ENCODE measurements at regions not wholly inside any gene's neighbourhood (a gene's known extent, or its start where the extent isn't known, plus 50 kb on each side); places are given as distances from the start of the nearest gene placed in this dataset.

DNA sequence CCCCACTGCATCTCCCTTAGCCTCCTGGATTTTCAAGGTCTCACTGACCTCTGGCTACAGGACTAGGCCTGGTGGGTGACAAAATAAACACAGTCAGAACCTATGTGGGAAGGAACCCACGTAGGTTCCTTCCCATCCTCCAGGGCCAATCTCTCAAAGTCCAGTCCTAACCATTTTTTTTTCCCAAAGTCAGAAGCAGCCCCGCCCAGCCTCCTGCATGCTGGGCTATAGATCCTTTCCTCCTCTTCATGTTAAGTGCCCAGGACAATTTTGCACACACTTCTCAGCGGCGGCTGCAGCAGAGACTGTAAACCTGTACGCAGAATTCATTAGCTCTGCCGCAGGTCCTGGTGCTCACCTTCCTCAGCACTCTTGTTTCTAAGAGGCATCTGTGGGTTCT, 285.8 kb downstream of the NPIPA8 start:
- TF ChIP-seq, protein P1, sequence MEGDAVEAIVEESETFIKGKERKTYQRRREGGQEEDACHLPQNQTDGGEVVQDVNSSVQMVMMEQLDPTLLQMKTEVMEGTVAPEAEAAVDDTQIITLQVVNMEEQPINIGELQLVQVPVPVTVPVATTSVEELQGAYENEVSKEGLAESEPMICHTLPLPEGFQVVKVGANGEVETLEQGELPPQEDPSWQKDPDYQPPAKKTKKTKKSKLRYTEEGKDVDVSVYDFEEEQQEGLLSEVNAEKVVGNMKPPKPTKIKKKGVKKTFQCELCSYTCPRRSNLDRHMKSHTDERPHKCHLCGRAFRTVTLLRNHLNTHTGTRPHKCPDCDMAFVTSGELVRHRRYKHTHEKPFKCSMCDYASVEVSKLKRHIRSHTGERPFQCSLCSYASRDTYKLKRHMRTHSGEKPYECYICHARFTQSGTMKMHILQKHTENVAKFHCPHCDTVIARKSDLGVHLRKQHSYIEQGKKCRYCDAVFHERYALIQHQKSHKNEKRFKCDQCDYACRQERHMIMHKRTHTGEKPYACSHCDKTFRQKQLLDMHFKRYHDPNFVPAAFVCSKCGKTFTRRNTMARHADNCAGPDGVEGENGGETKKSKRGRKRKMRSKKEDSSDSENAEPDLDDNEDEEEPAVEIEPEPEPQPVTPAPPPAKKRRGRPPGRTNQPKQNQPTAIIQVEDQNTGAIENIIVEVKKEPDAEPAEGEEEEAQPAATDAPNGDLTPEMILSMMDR (IDR thresholded peaks at IDR 0.05): no peak

DNA sequence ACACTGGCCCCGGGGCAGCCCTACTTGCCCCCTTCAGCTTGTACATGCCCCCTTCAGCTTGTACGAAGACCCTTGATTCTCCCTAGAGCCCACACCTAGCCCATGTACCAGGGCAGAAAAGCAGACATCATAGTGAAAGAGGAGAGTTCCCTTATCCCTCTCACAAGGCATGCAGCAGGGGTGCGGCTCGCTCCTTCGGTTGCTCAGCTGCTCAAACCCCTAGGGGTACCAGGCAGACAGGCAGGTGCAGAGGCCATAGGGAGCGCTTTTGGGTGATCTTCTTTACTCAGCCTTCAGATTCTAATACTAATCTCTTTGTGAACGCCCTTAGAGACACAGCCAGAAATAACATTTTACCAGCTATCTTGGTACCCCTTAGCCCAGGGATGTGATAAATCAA, 286.3 kb downstream of the NPIPA8 start:
- TF ChIP-seq, protein P1 (IDR thresholded peaks at IDR 0.05): no peak

DNA sequence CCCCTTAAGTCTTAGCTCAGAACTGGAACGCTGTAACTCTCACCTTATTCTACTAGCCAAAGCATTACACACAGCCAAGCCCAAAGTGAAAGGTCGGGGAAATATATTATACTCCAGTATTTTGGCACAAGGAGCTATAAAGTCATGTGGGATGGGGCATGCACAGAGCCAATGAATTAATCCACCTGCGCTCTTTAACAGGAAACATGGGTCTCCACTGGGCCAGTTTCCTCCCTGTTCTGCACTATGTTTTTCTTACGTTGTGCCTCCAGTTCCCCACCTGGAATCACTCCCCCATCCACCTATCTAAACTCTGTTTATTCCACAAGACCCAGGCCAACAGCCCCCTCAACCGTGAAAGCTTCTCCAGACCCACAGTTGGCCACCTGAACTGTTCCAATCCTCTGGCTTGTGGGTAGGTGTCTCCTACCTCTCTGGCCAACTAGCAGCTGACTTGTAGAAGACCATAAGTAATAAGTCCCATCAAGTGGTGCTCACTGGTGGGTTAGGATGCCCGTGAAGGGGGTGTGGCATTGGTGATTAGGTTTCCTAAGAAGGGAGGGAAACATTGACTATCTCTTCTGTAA, 286.9 kb downstream of the NPIPA8 start:
- TF ChIP-seq, protein P1 (IDR thresholded peaks at IDR 0.05): no peak

DNA sequence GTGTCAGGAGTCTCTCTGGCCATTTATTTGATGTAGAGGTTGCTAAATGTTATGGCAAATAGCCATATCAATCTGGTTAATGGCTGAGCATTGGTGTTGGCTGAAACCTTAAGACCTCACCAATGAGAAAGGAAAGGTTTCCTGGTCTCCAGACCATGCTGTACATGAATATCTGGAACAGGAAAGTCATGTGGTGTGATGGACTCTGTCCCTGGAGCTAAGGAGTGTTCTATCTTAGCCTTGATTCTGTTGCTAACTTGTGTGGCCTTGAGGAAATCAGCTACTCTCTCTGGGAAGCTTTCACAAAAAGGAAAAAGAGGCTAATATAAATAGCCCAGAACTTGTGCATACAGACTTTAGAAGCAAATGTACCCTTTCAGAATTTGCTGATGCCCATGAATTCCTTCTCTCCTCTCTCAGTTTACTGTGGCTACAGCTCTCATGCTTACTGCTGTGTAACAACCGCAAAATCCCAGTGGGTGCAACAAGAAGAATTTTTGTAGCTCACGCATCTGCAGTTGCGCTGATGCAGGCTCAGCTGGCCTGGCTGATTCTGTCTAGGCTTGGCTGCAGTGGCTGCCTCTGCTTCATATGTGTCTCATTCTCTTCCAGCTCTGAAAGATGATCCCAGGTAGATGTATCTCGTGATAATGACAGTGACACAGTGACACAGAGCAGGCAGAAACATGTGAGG, 287.5 kb downstream of the NPIPA8 start:
- TF ChIP-seq, protein P1 (IDR thresholded peaks at IDR 0.05): no peak

DNA sequence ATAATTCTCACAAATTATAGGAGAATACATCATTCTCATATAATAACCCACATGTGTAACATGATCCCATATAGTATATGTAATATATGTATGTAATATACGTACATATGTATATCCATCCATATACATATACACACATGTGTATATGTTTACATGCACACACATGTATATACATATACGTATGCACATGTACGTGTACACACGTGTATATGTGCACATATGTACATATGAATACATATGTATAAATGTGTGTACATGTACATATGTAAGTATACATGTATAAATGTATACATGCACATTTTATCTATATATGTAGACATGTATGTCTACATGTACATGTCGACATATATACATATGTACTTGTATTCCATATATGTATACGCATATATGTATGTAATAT, 288.8 kb downstream of the NPIPA8 start:
- TF ChIP-seq, protein P1 (IDR thresholded peaks at IDR 0.05): no peak

DNA sequence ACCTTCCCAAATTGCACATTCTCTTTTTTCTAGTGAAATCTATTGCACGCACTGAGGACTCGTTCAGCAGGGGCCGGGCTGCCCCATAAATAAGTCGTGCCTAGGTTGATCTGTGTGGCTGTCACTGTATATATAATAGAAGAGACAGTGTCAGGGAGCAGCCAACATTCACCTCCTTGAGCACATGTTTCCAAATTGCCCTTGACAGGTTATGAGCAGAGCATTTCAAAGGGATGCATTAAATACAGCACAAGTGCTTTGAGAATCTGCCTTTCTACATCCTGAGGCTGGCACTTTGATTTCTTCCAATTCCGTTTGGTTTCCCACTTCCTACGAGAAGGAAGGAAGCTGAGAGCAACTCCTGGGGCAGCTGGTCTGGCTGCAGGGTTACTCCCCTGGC, 291.2 kb downstream of the NPIPA8 start:
- TF ChIP-seq, protein P1 (IDR thresholded peaks at IDR 0.05): no peak

DNA sequence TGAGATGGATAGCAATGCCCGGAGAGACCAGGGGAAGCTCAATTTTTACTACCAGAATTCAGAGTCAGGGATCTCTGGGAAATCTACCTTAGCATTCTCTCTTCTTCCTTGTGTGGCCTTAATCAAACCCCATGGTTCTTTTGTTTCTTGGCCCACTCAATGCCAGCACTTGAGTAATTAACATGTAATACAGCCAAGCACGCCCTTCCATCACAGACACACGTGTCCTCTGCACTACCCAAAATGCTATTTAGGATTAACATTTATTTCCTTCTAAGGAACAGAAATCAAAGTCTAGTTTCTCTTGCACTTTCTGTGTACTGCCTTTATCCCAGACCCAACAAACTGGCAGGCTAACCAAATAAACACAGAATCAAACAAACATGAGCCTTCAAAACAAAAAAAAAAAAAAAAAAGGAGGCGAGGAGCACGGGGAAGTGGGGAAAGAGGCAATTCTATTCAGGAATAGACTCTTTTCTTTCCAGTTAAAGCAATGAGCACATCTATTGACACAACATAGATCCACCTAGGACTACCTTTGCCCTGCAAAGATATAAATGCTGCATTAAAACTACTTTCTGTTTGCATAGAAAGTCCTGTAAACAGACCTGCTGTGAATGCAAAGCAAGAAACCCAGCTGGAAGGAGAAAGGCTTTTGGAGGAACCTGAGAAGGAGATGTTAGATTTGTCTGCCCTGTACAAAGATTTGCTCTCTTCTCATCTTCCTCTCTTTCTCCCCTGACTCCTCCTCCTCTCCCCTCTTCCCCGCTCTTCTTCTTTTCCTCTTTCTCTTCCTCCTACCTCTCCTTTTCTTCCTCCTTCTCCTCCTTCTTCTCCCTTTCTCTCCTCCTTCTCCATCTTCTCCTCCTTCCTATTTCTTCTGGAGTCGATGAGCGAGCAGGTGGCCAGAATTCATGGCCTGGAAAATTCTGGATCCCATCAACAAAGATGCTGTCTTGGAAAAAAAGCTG, 294.4 kb downstream of the NPIPA8 start:
- TF ChIP-seq, protein P1 (IDR thresholded peaks at IDR 0.05): no peak
